Nephron (organoid): ENCODE measurements at regions not wholly inside any gene's neighbourhood (a gene's known extent, or its start where the extent isn't known, plus 50 kb on each side); places are given as distances from the start of the nearest gene placed in this dataset.

ENCODE experiments used
- H3K27ac Mint-ChIP-seq, 3 experiments: 2 replicates each; pipeline ENCODE4 v1.8.0; 2020; ENCODE audit warnings: mixed read lengths in 3 of 3, mild to moderate bottlenecking in 2 of 3, moderate library complexity in 1 of 3
- H3K27me3 Mint-ChIP-seq: 2 replicates; pipeline ENCODE4 v1.8.0; 2021; ENCODE audit warnings: low read depth, mild to moderate bottlenecking, moderate library complexity, mixed read lengths
- H3K36me3 Mint-ChIP-seq: 2 replicates; pipeline ENCODE4 v1.8.0; 2020; ENCODE audit warnings: low read depth, mixed read lengths
- H3K4me1 Mint-ChIP-seq: 2 replicates; pipeline ENCODE4 v1.8.0; 2020; ENCODE audit warnings: mixed read lengths
- H3K4me3 Mint-ChIP-seq, 3 experiments: 2 replicates each; pipeline ENCODE4 v1.8.0; 2020; ENCODE audit warnings: mild to moderate bottlenecking in 3 of 3, mixed read lengths in 3 of 3, moderate library complexity in 2 of 3
- H3K9me3 Mint-ChIP-seq: 2 replicates; pipeline ENCODE4 v1.8.0; 2020; ENCODE audit warnings: mixed read lengths
- TF ChIP-seq, protein P1 (sequence below), 3 experiments: fragments of 200-600 bp; sonication (generic); IDR thresholded peaks; one replicate each; pipeline ENCODE4 v1.5.0; 2021; ENCODE audit warnings: antibody characterized with exemption in 3 of 3; ENCODE audit not compliant: unreplicated experiment in 3 of 3

DNA sequence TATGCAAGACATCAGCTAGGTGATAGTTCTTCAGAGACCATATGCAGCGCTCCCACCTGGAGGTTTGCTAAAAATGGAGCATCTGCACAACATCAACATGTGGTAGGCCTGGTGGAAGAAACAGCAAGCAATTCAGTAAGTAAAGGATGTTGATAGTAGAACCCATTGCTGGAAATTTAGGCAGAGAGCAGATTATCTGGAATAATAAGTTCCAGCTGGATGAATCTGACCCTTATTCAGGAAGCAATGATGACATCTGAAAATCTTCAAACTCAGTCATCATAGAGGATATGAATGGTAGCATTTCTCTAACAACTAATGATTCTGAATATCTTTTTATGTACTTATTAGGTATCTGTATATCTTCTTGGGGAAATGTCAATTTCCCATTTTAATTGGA, 225.2 kb upstream of the ANO3 start:
- TF ChIP-seq, protein P1, sequence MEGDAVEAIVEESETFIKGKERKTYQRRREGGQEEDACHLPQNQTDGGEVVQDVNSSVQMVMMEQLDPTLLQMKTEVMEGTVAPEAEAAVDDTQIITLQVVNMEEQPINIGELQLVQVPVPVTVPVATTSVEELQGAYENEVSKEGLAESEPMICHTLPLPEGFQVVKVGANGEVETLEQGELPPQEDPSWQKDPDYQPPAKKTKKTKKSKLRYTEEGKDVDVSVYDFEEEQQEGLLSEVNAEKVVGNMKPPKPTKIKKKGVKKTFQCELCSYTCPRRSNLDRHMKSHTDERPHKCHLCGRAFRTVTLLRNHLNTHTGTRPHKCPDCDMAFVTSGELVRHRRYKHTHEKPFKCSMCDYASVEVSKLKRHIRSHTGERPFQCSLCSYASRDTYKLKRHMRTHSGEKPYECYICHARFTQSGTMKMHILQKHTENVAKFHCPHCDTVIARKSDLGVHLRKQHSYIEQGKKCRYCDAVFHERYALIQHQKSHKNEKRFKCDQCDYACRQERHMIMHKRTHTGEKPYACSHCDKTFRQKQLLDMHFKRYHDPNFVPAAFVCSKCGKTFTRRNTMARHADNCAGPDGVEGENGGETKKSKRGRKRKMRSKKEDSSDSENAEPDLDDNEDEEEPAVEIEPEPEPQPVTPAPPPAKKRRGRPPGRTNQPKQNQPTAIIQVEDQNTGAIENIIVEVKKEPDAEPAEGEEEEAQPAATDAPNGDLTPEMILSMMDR (IDR thresholded peaks at IDR 0.05; ENCODE audit: unreplicated experiment in 3 of 3): no peak
- Mint-ChIP-seq H3K9me3 (no peaks in the 10 kb centered on the region), H3K4me3 (no peak overlapping the region), H3K27ac (no peak overlapping the region), H3K4me1 (no peaks in the 10 kb centered on the region), H3K36me3 (no peaks in the 10 kb centered on the region), H3K27me3 (no peaks in the 10 kb centered on the region)

DNA sequence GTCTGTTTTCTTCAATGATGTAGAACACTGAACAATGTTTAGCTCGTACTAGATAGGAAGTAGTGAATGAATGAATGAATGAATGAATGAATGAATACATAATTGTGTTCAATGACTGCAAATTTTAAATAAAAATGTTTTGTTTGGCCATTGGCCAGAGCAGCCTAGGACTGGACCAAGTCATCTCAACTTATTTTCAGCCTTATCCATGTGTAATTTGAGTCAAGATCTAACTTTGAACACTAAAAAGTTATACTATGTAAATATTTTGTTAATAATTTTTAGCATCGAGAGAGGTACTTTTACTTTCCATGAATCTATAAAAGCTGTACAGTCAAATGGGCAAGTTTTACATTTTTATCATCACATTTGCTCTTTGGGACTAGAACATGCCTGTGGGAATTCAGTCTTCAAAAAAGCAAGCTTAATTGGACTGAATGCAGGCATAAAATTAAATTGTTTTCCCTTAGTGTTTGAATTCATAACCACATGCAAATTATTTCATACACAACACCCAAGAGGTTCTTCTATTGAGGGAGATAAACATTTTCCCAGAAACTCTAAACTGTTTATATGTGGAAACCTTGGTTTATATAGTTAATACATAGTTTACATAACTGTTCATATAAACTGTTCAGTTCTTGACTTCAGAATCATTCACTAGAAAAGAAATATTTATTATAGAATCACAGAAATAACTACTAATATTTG, 222.1 kb upstream of the ANO3 start:
- no peaks in the 10 kb centered on the region for H3K27me3 Mint-ChIP-seq
- H3K4me3 Mint-ChIP-seq: no peak overlapping the region
- TF ChIP-seq, protein P1 (IDR thresholded peaks at IDR 0.05; ENCODE audit: unreplicated experiment in 3 of 3): no peak
- no peaks in the 10 kb centered on the region for H3K36me3 Mint-ChIP-seq
- no peak overlapping the region for H3K27ac Mint-ChIP-seq
- H3K9me3 Mint-ChIP-seq: peaks cover 14% of the 10 kb centered on the region
- H3K4me1 Mint-ChIP-seq: no peaks in the 10 kb centered on the region

DNA sequence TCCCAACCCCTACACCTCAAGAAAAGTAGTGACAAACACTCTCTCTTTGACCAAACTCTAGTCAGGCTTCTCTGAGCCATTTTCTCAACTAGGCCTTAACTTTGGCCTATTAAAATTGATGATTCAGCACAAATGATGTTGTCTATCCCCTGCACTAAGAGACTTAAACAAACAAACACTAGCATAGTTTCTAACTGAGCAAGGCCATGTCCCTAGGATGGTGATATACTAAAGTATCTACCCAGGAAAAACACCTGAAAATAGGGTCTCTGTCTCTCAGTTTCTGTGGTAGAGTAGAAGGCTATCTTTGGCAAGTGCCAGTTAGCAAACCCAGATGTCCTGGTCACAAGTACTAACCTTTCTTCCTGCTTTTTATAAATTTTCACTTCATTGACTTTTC, 219.7 kb upstream of the ANO3 start:
- TF ChIP-seq, protein P1 (IDR thresholded peaks at IDR 0.05; ENCODE audit: unreplicated experiment in 3 of 3): no peak
- Mint-ChIP-seq H3K4me1 (no peaks in the 10 kb centered on the region), H3K4me3 (no peak overlapping the region), H3K9me3 (peaks cover 14% of the 10 kb centered on the region), H3K27ac (no peak overlapping the region), H3K36me3 (no peaks in the 10 kb centered on the region), H3K27me3 (no peaks in the 10 kb centered on the region)

DNA sequence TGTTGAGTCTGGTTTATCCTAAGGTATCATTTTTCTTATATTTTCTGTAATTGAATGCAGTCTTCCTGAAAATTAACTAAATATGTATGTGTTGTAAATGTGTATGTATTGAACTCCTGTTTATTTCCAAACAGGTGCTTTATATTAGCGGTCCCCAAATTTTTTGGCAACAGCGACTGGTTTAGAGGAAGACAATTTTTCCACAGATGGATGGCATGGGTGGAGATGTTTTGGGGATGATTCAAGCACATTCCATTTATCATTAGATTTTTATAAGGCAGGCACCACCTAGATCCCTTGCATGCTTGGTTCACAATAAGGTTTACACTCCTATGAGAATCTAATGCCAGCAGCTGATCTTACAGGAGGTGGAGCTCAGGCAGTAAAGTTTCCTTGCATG, 210.5 kb upstream of the ANO3 start:
- Mint-ChIP-seq H3K27me3 (no peaks in the 10 kb centered on the region), H3K4me1 (no peaks in the 10 kb centered on the region), H3K36me3 (no peaks in the 10 kb centered on the region), H3K4me3 (no peak overlapping the region), H3K27ac (no peak overlapping the region), H3K9me3 (peaks cover 5% of the 10 kb centered on the region)
- TF ChIP-seq, protein P1 (IDR thresholded peaks at IDR 0.05; ENCODE audit: unreplicated experiment in 3 of 3): no peak

DNA sequence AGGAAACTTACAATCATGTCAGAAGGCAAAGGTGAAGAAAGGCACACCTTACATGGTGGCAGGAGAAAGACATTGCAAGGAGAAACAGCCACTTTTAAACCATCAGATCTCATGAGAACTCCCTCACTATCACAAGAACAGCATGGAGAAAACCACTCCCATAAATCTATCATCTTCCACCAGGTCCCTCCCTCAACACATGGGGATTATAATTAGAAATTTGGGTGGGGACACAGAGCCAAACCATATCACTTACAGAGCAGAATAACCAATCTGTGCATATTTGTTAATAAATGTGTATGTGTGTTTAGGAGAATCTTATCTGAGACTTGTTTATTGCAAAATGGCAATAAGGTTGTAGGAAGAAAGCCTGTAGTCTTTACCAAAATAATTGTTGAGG, 205.2 kb upstream of the ANO3 start:
- no peaks in the 10 kb centered on the region for H3K9me3 Mint-ChIP-seq
- TF ChIP-seq, protein P1 (IDR thresholded peaks at IDR 0.05; ENCODE audit: unreplicated experiment in 3 of 3): no peak
- no peak overlapping the region for H3K4me3 Mint-ChIP-seq
- no peaks in the 10 kb centered on the region for H3K36me3 Mint-ChIP-seq
- no peaks in the 10 kb centered on the region for H3K27me3 Mint-ChIP-seq
- no peak overlapping the region for H3K27ac Mint-ChIP-seq
- H3K4me1 Mint-ChIP-seq: no peaks in the 10 kb centered on the region

DNA sequence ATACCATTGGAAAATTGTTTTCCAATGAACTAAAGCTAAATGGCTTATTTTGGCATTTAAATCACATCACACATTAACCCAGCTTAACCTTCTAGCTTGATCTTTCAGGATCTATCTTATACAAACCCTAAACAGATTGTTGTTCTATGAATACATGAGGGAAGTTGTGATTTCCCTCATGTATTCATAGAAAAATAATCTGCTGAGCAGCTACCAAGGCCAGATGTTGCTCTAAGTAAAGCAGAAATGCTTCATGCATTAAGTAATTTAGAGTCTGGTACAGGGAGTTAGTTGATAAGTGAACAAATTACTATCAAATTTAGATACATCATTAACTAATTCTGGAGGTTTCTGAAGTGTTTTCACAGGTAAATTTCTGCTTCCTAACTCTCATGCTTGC, 204.6 kb upstream of the ANO3 start:
- Mint-ChIP-seq H3K4me3 (no peak overlapping the region), H3K36me3 (no peaks in the 10 kb centered on the region), H3K27me3 (no peaks in the 10 kb centered on the region), H3K4me1 (no peaks in the 10 kb centered on the region), H3K27ac (no peak overlapping the region), H3K9me3 (no peaks in the 10 kb centered on the region)
- TF ChIP-seq, protein P1 (IDR thresholded peaks at IDR 0.05; ENCODE audit: unreplicated experiment in 3 of 3): no peak
